Lung (tissue), 11 donors: ENCODE measurements at regions not wholly inside any gene's neighbourhood (a gene's known extent, or its start where the extent isn't known, plus 50 kb on each side); places are given as distances from the start of the nearest gene placed in this dataset.
A peak's percentile ranks its signal among the peaks of the same experiment; 100 is the strongest.

ENCODE experiments used
- ATAC-seq: fragments of 200-7000 bp; cut with Tn5 transposase; one replicate; pipeline ENCODE4 v1.9.1; 2020; ENCODE audit warnings: moderate number of reproducible peaks; ENCODE audit not compliant: insufficient read depth, low FRiP score
- DNase-seq, 3 donors: peaks; one replicate each; pipeline ENCODE4 v3.0.0-alpha.2; 2013 to 2017
- H3K27ac ChIP-seq, 2 donors: one replicate each; pipeline ENCODE4 v1.5.1; 2013; ENCODE audit warnings: mild to moderate bottlenecking in 2 of 2, moderate library complexity in 2 of 2, control low read depth in 1 of 2, inconsistent platforms in 1 of 2, low read depth in 1 of 2, low read length in 1 of 2
- H3K27me3 ChIP-seq, 3 donors: one replicate each; pipeline ENCODE4 v1.5.1; 2013; ENCODE audit warnings: low read length in 2 of 3; ENCODE audit not compliant: control insufficient read depth in 3 of 3, insufficient read depth in 3 of 3
- H3K36me3 ChIP-seq, 4 donors: one replicate each; pipeline ENCODE4 v1.5.1; 2013; ENCODE audit warnings: low read length in 4 of 4, mild to moderate bottlenecking in 1 of 4, moderate library complexity in 1 of 4; ENCODE audit not compliant: control insufficient read depth in 4 of 4, insufficient read depth in 4 of 4
- H3K4me1 ChIP-seq, 5 donors: one replicate each; pipeline ENCODE4 v1.5.1; 2013; ENCODE audit warnings: low read length in 5 of 5, mild to moderate bottlenecking in 2 of 5, moderate library complexity in 1 of 5; ENCODE audit not compliant: control insufficient read depth in 5 of 5, insufficient read depth in 5 of 5
- H3K4me3 ChIP-seq: one replicate; pipeline ENCODE4 v1.5.1; 2013; ENCODE audit warnings: mild to moderate bottlenecking, control low read depth, moderate library complexity
- H3K9ac ChIP-seq, 2 donors: one replicate each; pipeline ENCODE4 v1.5.1; 2013; ENCODE audit warnings: low read length in 2 of 2, control low read depth in 1 of 2; ENCODE audit not compliant: insufficient read depth in 1 of 2
- H3K9me3 ChIP-seq, 4 donors: one replicate each; pipeline ENCODE4 v1.5.1; 2013; ENCODE audit warnings: low read length in 3 of 4, mild to moderate bottlenecking in 1 of 4, moderate library complexity in 1 of 4; ENCODE audit not compliant: control insufficient read depth in 4 of 4, insufficient read depth in 3 of 4
- CTCF ChIP-seq: IDR thresholded peaks from 2 replicates; pipeline ENCODE4 v1.5.1; 2012; ENCODE audit warnings: mild to moderate bottlenecking; ENCODE audit errors: control extremely low read depth, extremely low read depth
- WGBS, 2 donors: extraction: QIAGEN DNeasy Blood & Tissue Kit; methylation state at CpG; one replicate each; pipeline ENCODE4 v1.1.7; 2013; 5-methylcytosine and 5-hydroxymethylcytosine counted together
- donor health status: control.
- donor health status: control.
- donor health status: Bipolar disorder and iron deficiency.
- donor health status: healthy.
- donor health status: DM: yes; HTN: yes; CAD: no.

- Histone ChIP-seq H3K4me1 (peaks cover 0 to 10% (median 0%) of the 10 kb centered on the region in 5 donors), H3K9ac (no peak overlapping the region), H3K36me3 (no peaks in the 10 kb centered on the region), H3K4me3 (no peak overlapping the region), H3K9me3 (no peaks in the 10 kb centered on the region), H3K27ac (no peak overlapping the region), H3K27me3 (no peaks in the 10 kb centered on the region)
- ATAC-seq (no peak), DNase-seq (no peak)
- no peak for TF ChIP-seq CTCF
- 71 to 81% methylated on average over 1 of the region's 1 CpG for WGBS, 2 donors
Measured at GRCh38 chr1:72637593-72637992, 355.3 kb upstream of the NEGR1 start.

- Histone ChIP-seq H3K27me3 (no peaks in the 10 kb centered on the region), H3K27ac (no peak overlapping the region), H3K9ac (no peak overlapping the region), H3K4me1 (peaks cover 0 to 10% (median 0%) of the 10 kb centered on the region in 5 donors), H3K9me3 (no peaks in the 10 kb centered on the region), H3K4me3 (no peak overlapping the region), H3K36me3 (no peaks in the 10 kb centered on the region)
- DNase-seq (peak in 1 of 3 donors; percentile 28), ATAC-seq (no peak)
- no peak for TF ChIP-seq CTCF
- WGBS, 2 donors: 81% methylated on average over 2 of the region's 2 CpGs
Measured at GRCh38 chr1:72636631-72637030, 354.3 kb upstream of the NEGR1 start.

GRCh38 chr1:72635719-72636118 lies 353.4 kb upstream of the NEGR1 start:
- Histone ChIP-seq H3K4me3 (no peak overlapping the region), H3K9me3 (no peaks in the 10 kb centered on the region), H3K27ac (no peak overlapping the region), H3K27me3 (no peaks in the 10 kb centered on the region), H3K36me3 (no peaks in the 10 kb centered on the region), H3K9ac (no peak overlapping the region), H3K4me1 (peaks cover 0 to 10% (median 0%) of the 10 kb centered on the region in 5 donors)
- ATAC-seq (no peak), DNase-seq (peak; percentile 42 to 70 (median 48))
- no peak for TF ChIP-seq CTCF
- 29 to 62% methylated on average over 5 of the region's 5 CpGs for WGBS, 2 donors

- no peak overlapping the region for H3K27ac ChIP-seq
- H3K4me1 ChIP-seq: peaks cover 0 to 10% (median 0%) of the 10 kb centered on the region in 5 donors
- no peak overlapping the region for H3K9ac ChIP-seq
- no peak for TF ChIP-seq CTCF
- WGBS, 2 donors: 69 to 74% methylated on average over 3 of the region's 3 CpGs
- no peak for DNase-seq
- H3K4me3 ChIP-seq: no peak overlapping the region
- H3K36me3 ChIP-seq: no peaks in the 10 kb centered on the region
- H3K27me3 ChIP-seq: no peaks in the 10 kb centered on the region
- ATAC-seq: no peak
- H3K9me3 ChIP-seq: no peaks in the 10 kb centered on the region
Measured at GRCh38 chr1:72634946-72635345, 352.6 kb upstream of the NEGR1 start.
